Right lobe of liver (tissue), 6 donors: ENCODE measurements at regions not wholly inside any gene's neighbourhood (a gene's known extent, or its start where the extent isn't known, plus 50 kb on each side); places are given as distances from the start of the nearest gene placed in this dataset.

Experiments
- ATAC-seq, 4 donors: fragments of 200-7000 bp; cut with Tn5 transposase; one replicate each; pipeline ENCODE4 v1.9.1; 2020; ENCODE audit warnings: mild to moderate bottlenecking in 4 of 4, moderate library complexity in 4 of 4
- DNase-seq, 3 donors: peaks; one replicate each; pipeline ENCODE4 v3.0.0-alpha.2; 2020
- H3K27ac ChIP-seq, 3 donors: fragments of 200-600 bp; one replicate each; pipeline ENCODE4 v1.8.0; 2022
- H3K27me3 ChIP-seq, 2 donors: fragments of 200-600 bp; one replicate each; pipeline ENCODE4 v1.8.0; 2022
- H3K36me3 ChIP-seq, 4 donors: fragments of 200-600 bp; sonication (generic) in 1 of 4; one replicate each; pipeline versions ENCODE4 v1.5.1 to v1.8.0; 2017 to 2022; ENCODE audit warnings: control low read depth in 1 of 4
- H3K4me1 ChIP-seq, 4 donors: fragments of 200-600 bp; sonication (generic) in 1 of 4; one replicate each; pipeline versions ENCODE4 v1.5.1 to v1.8.0; 2017 to 2022; ENCODE audit warnings: control low read depth in 1 of 4
- H3K4me3 ChIP-seq, 3 donors: fragments of 200-600 bp; one replicate each; pipeline ENCODE4 v1.8.0; 2022
- H3K9me3 ChIP-seq, 4 donors: fragments of 200-600 bp; sonication (generic) in 1 of 4; one replicate each; pipeline versions ENCODE4 v1.5.1 to v1.8.0; 2017 to 2022; ENCODE audit warnings: control low read depth in 1 of 4
- POLR2A ChIP-seq: fragments of 450-650 bp; IDR thresholded peaks from one replicate; pipeline ENCODE4 v1.6.1; 2017; ENCODE audit warnings: antibody characterized with exemption, mild to moderate bottlenecking
- WGBS: methylation state at CpG from one replicate; pipeline ENCODE4 v1.1.6; 2018; ENCODE audit warnings: low coverage, low lambda C conversion rate; ENCODE audit not compliant: insufficient coverage; ENCODE audit errors: missing lambda C conversion rate; 5-methylcytosine and 5-hydroxymethylcytosine counted together
- intact Hi-C, 2 donors: fragments of 100-400 bp; cut with DNase I; formaldehyde crosslinking; loops; one replicate each; pipeline versions ENCODE4 v1.11.2 to v1.14.1; 2022
- TF ChIP-seq, protein P1 (sequence below), 4 donors: fragments of 200-600 bp in 3 of 4; fragments of 450-650 bp in 1 of 4; IDR thresholded peaks; one replicate each; pipeline versions ENCODE4 v1.5.1 to v1.8.0; 2016 to 2022; ENCODE audit warnings: antibody characterized with exemption in 4 of 4, mild to moderate bottlenecking in 2 of 4
- donor health status: DM: no; HTN: yes; CAD: no.
- donor health status: DM: no; HTN: no; CAD: no.
- donor health status: DM: no; HTN: no; CAD: no.
- donor health status: DM: no; HTN: yes; CAD: no.
- donor health status: DM: no; HTN: yes; CAD: no.

DNA sequence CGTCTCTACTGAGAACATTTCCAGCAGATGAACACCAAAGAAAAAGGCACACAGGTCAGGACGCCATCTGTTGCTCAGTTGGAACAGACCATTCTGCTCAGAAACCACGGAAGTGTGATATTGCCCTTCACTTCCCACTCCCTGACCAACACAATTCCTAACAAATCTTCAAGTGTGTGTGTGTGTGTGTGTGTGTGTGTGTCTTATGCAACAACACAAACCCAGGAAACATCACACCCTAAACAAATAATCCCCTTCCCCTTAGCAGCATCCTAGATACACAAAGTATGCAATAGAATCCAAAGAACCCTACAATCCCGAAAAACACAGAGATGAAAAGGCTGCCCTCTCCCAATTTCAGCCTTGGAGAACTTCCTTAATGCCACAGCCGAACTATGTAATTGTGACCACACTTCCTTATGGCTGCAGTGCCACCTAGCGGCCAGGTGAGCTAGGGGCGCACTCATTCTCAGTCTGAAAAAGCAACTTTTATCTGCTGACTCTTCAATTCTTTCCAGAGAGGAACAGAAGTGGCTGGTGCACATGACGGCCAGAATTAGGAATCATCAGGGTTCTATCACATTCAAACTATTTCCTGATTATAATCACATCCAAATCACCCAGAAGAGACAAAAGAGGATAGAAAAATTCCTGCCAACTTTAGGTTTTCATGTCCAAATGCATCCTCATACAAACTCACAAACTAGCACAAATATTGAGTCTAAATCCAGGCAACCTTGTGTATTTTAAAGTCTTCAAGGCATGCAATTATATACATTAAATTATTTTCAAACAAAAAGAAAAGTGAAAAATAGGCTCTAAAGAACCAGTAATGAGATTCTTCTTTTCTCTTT, 164.9 kb downstream of the DHX15 start:
- intact Hi-C loops = no loop called here
- Histone ChIP-seq H3K36me3 (no peaks in the 10 kb centered on the region), H3K4me1 (no peaks in the 10 kb centered on the region), H3K27me3 (no peaks in the 10 kb centered on the region), H3K27ac (no peak overlapping the region), H3K9me3 (no peaks in the 10 kb centered on the region), H3K4me3 (no peak overlapping the region)
- ATAC-seq = peak; percentile 97 to 99 (median 99)
- peak; percentile 73 to 80 (median 80) for DNase-seq
- no peak for TF ChIP-seq POLR2A
- TF ChIP-seq, protein P1, sequence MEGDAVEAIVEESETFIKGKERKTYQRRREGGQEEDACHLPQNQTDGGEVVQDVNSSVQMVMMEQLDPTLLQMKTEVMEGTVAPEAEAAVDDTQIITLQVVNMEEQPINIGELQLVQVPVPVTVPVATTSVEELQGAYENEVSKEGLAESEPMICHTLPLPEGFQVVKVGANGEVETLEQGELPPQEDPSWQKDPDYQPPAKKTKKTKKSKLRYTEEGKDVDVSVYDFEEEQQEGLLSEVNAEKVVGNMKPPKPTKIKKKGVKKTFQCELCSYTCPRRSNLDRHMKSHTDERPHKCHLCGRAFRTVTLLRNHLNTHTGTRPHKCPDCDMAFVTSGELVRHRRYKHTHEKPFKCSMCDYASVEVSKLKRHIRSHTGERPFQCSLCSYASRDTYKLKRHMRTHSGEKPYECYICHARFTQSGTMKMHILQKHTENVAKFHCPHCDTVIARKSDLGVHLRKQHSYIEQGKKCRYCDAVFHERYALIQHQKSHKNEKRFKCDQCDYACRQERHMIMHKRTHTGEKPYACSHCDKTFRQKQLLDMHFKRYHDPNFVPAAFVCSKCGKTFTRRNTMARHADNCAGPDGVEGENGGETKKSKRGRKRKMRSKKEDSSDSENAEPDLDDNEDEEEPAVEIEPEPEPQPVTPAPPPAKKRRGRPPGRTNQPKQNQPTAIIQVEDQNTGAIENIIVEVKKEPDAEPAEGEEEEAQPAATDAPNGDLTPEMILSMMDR (IDR thresholded peaks at IDR 0.05) = peak; percentile 91 to 96 (median 92)
- under 1% methylated on average over 8 of the region's 8 CpGs for WGBS

DNA sequence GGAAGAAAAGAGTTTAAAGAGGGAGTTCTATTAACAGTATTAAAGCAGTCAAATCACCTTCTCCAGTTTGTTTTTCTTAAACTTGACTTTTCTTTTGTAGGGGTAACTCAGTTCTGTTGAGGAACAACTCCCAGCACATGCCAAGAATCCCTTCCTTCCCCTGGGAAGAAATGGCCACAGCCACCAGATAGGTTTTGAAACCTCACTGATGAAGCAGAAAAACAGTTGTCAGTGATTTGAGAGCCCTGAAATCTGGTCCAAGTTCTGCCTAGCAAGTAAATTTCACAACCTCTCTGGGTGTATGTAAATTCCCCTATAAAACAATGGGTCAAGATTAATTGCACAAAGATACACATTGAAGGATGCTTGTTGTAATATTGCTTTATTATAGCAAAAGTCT, 167.1 kb downstream of the DHX15 start:
- no peaks in the 10 kb centered on the region for H3K9me3 ChIP-seq

DNA sequence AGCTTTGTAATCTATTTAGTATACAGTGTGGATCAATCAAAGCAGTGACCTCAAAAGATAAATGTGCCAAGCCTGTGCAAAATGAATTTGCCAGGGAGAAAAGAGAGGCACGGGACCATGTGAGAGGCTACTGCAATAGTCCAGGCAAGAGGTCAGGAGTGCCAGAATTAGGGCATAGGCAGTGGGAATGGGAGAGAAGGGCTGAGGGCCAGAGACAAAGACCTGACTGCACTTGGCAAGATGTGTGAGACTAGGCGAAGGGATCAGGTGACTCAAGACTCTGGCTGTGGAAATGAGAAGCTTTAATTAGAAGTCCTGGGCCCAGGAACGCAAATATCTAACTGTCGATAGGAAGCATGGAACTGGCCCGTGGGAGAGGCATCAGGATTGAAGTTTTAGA, 168.1 kb downstream of the DHX15 start:
- no peaks in the 10 kb centered on the region for H3K36me3 ChIP-seq
- ATAC-seq = peak in 2 of 4 donors; percentile 29 to 34

More for the DNA sequence above, 167.1 kb downstream of the DHX15 start:
- intact Hi-C loops = no loop called here
- Histone ChIP-seq H3K27me3 (no peaks in the 10 kb centered on the region), H3K4me3 (no peak overlapping the region), H3K36me3 (no peaks in the 10 kb centered on the region), H3K27ac (no peak overlapping the region), H3K4me1 (no peaks in the 10 kb centered on the region)
- DNase-seq = no peak
- TF ChIP-seq, protein P1 (IDR thresholded peaks at IDR 0.05) = no peak
- TF ChIP-seq POLR2A = no peak
- no peak for ATAC-seq

DNA sequence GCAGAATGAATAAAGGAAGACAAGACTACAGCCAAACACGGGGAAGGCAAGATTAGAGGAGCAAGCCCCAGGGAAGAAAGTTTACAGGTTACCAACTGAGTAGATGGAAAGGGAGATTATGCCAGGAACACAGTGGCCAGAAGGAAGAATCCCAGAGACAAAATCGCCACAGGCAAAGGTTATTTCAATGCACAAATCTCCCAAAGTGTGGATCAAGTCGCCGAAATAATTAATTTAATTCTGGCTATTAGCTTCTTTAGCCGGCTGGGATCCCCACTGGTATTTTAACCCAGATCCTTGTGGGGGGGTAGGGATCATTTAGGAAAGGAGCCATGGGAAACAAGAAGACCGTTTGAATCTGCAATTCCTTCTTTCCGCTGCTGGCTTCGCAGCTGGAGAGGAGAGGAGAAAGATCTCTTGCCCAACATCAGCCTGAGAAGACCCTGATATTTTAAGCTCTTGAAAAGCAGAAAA, 171.0 kb downstream of the DHX15 start:
- no peak overlapping the region for H3K4me3 ChIP-seq
- ATAC-seq (no peak), DNase-seq (no peak)
- TF ChIP-seq, protein P1 (IDR thresholded peaks at IDR 0.05) = no peak
- TF ChIP-seq POLR2A = no peak
- no peak overlapping the region for H3K27ac ChIP-seq
- no peaks in the 10 kb centered on the region for H3K27me3 ChIP-seq
- H3K9me3 ChIP-seq = no peaks in the 10 kb centered on the region
- H3K36me3 ChIP-seq = no peaks in the 10 kb centered on the region
- peaks cover 0 to 5% (median 0%) of the 10 kb centered on the region in 4 donors for H3K4me1 ChIP-seq
- intact Hi-C loops = no loop called here
- WGBS = 45% methylated on average over 6 of the region's 8 CpGs

More for the DNA sequence above, 168.1 kb downstream of the DHX15 start:
- TF ChIP-seq, protein P1 (IDR thresholded peaks at IDR 0.05) = no peak
- no peak for TF ChIP-seq POLR2A
- intact Hi-C loops = no loop called here
- Histone ChIP-seq H3K4me3 (no peak overlapping the region), H3K9me3 (no peaks in the 10 kb centered on the region), H3K4me1 (peaks cover 0 to 2% (median 0%) of the 10 kb centered on the region in 4 donors), H3K27ac (no peak overlapping the region), H3K27me3 (no peaks in the 10 kb centered on the region)
- 67% methylated on average over 5 of the region's 5 CpGs for WGBS
- DNase-seq = no peak
